CD4-positive, alpha-beta memory T cell (primary cell): ENCODE measurements at regions not wholly inside any gene's neighbourhood (a gene's known extent, or its start where the extent isn't known, plus 50 kb on each side); places are given as distances from the start of the nearest gene placed in this dataset.
A peak's percentile ranks its signal among the peaks of the same experiment; 100 is the strongest.
"Not testable (repeated sequence)": the region's sequence is repeated elsewhere in the genome, so short reads cannot be mapped to it uniquely, and the experiment has no call there.

Source experiments
- CTCF ChIA-PET: fragments of 350-600 bp; sonication (Branson Sonifier 250); formaldehyde crosslinking; loops from one replicate; lab custom pipeline; 2021; ENCODE audit warnings: inconsistent platforms; ENCODE audit not compliant: partially characterized antibody; lab: Charles Lee
- POLR2A ChIA-PET: fragments of 350-600 bp; sonication (Branson Sonifier 250); formaldehyde crosslinking; loops from one replicate; lab custom pipeline; 2021; ENCODE audit not compliant: partially characterized antibody; lab: Charles Lee
- DNase-seq, 5 donors: peaks; one replicate each; pipeline versions ENCODE4 v3.0.0 to v3.0.0-alpha.2; 2020 to 2022; ENCODE audit warnings: mixed read lengths in 1 of 5
- H3K27ac ChIP-seq: one replicate; pipeline ENCODE4 v1.7.0; 2013; ENCODE audit warnings: low read depth, low read length
- H3K27me3 ChIP-seq: 2 replicates; pipeline ENCODE4 v1.7.0; 2013; ENCODE audit warnings: mild to moderate bottlenecking, low read length, moderate library complexity; ENCODE audit not compliant: insufficient read depth
- H3K36me3 ChIP-seq: 2 replicates; pipeline ENCODE4 v1.7.0; 2013; ENCODE audit warnings: mild to moderate bottlenecking, low read length, moderate library complexity; ENCODE audit not compliant: insufficient read depth
- H3K4me1 ChIP-seq: 2 replicates; pipeline ENCODE4 v1.7.0; 2013; ENCODE audit warnings: mild to moderate bottlenecking, low read length, moderate library complexity; ENCODE audit not compliant: insufficient read depth
- H3K4me3 ChIP-seq, 2 donors: one replicate each; pipeline ENCODE4 v1.7.0; 2013; ENCODE audit warnings: low read length in 2 of 2, mild to moderate bottlenecking in 1 of 2
- H3K9me3 ChIP-seq, 2 donors: one replicate each; pipeline ENCODE4 v1.7.0; 2013; ENCODE audit warnings: low read length in 2 of 2, control low read depth in 1 of 2; ENCODE audit not compliant: control insufficient read depth in 1 of 2
- H3K27ac Mint-ChIP-seq, 7 donors: one replicate each; pipeline ENCODE4 v1.8.0; 2020 to 2021; ENCODE audit warnings: mixed read lengths in 7 of 7, mild to moderate bottlenecking in 6 of 7, inconsistent platforms in 3 of 7, moderate library complexity in 3 of 7
- H3K27me3 Mint-ChIP-seq, 2 donors: one replicate each; pipeline ENCODE4 v1.8.0; 2020 to 2021; ENCODE audit warnings: mixed read lengths in 2 of 2
- H3K36me3 Mint-ChIP-seq, 2 donors: one replicate each; pipeline ENCODE4 v1.8.0; 2020 to 2021; ENCODE audit warnings: mixed read lengths in 2 of 2, inconsistent platforms in 1 of 2, mild to moderate bottlenecking in 1 of 2
- H3K4me1 Mint-ChIP-seq, 4 donors: one replicate each; pipeline ENCODE4 v1.8.0; 2020 to 2021; ENCODE audit warnings: mixed read lengths in 4 of 4, mild to moderate bottlenecking in 1 of 4
- H3K4me3 Mint-ChIP-seq, 8 donors: one replicate each; pipeline ENCODE4 v1.8.0; 2020 to 2021; ENCODE audit warnings: mixed read lengths in 8 of 8, mild to moderate bottlenecking in 7 of 8, moderate library complexity in 6 of 8, inconsistent platforms in 3 of 8
- H3K9me3 Mint-ChIP-seq, 8 donors: one replicate each; pipeline ENCODE4 v1.8.0; 2020 to 2021; ENCODE audit warnings: mixed read lengths in 8 of 8, mild to moderate bottlenecking in 5 of 8, inconsistent platforms in 3 of 8, moderate library complexity in 1 of 8
- intact Hi-C: fragments of 100-400 bp; cut with micrococcal nuclease; formaldehyde crosslinking; loops from one replicate; pipeline ENCODE4 v1.15.1; 2023

- no peaks in the 10 kb centered on the region for H3K4me1 ChIP-seq
- peaks cover 0 to 1% of the 10 kb centered on the region in 2 donors for H3K36me3 Mint-ChIP-seq
- H3K27me3 Mint-ChIP-seq: peaks cover 9 to 12% of the 10 kb centered on the region in 2 donors
- H3K9me3 ChIP-seq: no peaks in the 10 kb centered on the region
- H3K4me3 ChIP-seq: no peak overlapping the region
- H3K27ac Mint-ChIP-seq: peak overlapping the region in 6 of 7 donors; percentile 33 to 88 (median 63)
- peaks cover 0 to 17% (median 10%) of the 10 kb centered on the region in 8 donors for H3K9me3 Mint-ChIP-seq
- peak overlapping the region; percentile 82 to 86 (median 84) for H3K4me3 Mint-ChIP-seq
- no peak overlapping the region for H3K27ac ChIP-seq
- no peaks in the 10 kb centered on the region for H3K27me3 ChIP-seq
- H3K4me1 Mint-ChIP-seq: peaks cover 8 to 17% (median 10%) of the 10 kb centered on the region in 4 donors
- no peaks in the 10 kb centered on the region for H3K36me3 ChIP-seq
- DNase-seq: no peak
- ChIA-PET CTCF (no interaction called here), POLR2A (no interaction called here)
- intact Hi-C loops: no loop called here
Observed at GRCh38 chr20:26207237-26207966, 510.7 kb upstream of the ZNF337 start.

- H3K4me3 Mint-ChIP-seq: no peak overlapping the region
- no peak overlapping the region for H3K27ac Mint-ChIP-seq
- peaks cover 0 to 4% of the 10 kb centered on the region in 2 donors for H3K36me3 Mint-ChIP-seq
- no peak for DNase-seq
- H3K9me3 ChIP-seq: no peaks in the 10 kb centered on the region
- H3K9me3 Mint-ChIP-seq: peaks cover 0 to 35% (median 16%) of the 10 kb centered on the region in 8 donors
- H3K4me3 ChIP-seq: no peak overlapping the region
- peaks cover 8 to 15% (median 9%) of the 10 kb centered on the region in 4 donors for H3K4me1 Mint-ChIP-seq
- ChIA-PET POLR2A (no interaction called here), CTCF (no interaction called here)
- H3K4me1 ChIP-seq: no peaks in the 10 kb centered on the region
- intact Hi-C loops: no loop called here
- peaks cover 9 to 12% of the 10 kb centered on the region in 2 donors for H3K27me3 Mint-ChIP-seq
- no peak overlapping the region for H3K27ac ChIP-seq
- no peaks in the 10 kb centered on the region for H3K27me3 ChIP-seq
- no peaks in the 10 kb centered on the region for H3K36me3 ChIP-seq
Observed at GRCh38 chr20:26205350-26205749, 508.7 kb upstream of the ZNF337 start.

GRCh38 chr20:26201026-26201425, 504.4 kb upstream of the ZNF337 start:
- H3K36me3 Mint-ChIP-seq, CTCF ChIA-PET, DNase-seq: not testable (repeated sequence)

GRCh38 chr20:26187329-26187728, 490.7 kb upstream of the ZNF337 start:
- H3K4me3 ChIP-seq, H3K36me3 Mint-ChIP-seq, H3K9me3 Mint-ChIP-seq, H3K36me3 ChIP-seq, POLR2A ChIA-PET, intact Hi-C loops, DNase-seq, H3K4me1 ChIP-seq, H3K4me3 Mint-ChIP-seq, H3K27me3 ChIP-seq, H3K27ac ChIP-seq, H3K27me3 Mint-ChIP-seq, CTCF ChIA-PET, H3K27ac Mint-ChIP-seq, H3K9me3 ChIP-seq, H3K4me1 Mint-ChIP-seq: not testable (repeated sequence)

More at GRCh38 chr20:26201026-26201425, 504.4 kb upstream of the ZNF337 start:
- H3K27me3 ChIP-seq, H3K4me3 Mint-ChIP-seq, H3K4me1 Mint-ChIP-seq, H3K27ac ChIP-seq, intact Hi-C loops, H3K36me3 ChIP-seq, POLR2A ChIA-PET, H3K4me1 ChIP-seq, H3K9me3 ChIP-seq, H3K27ac Mint-ChIP-seq, H3K27me3 Mint-ChIP-seq, H3K4me3 ChIP-seq: not testable (repeated sequence)
- peaks cover 0 to 31% (median 15%) of the 10 kb centered on the region in 8 donors for H3K9me3 Mint-ChIP-seq

- not testable (repeated sequence) for H3K9me3 Mint-ChIP-seq, H3K27ac Mint-ChIP-seq
Observed at GRCh38 chr20:26183720-26184119, 487.1 kb upstream of the ZNF337 start.

GRCh38 chr20:26181364-26181763, 484.7 kb upstream of the ZNF337 start:
- POLR2A ChIA-PET: not testable (repeated sequence)

More at GRCh38 chr20:26183720-26184119, 487.1 kb upstream of the ZNF337 start:
- POLR2A ChIA-PET, H3K4me3 Mint-ChIP-seq, CTCF ChIA-PET, H3K9me3 ChIP-seq, H3K36me3 ChIP-seq, intact Hi-C loops, H3K4me1 ChIP-seq, DNase-seq, H3K4me1 Mint-ChIP-seq, H3K27me3 ChIP-seq, H3K27me3 Mint-ChIP-seq, H3K4me3 ChIP-seq, H3K36me3 Mint-ChIP-seq, H3K27ac ChIP-seq: not testable (repeated sequence)

GRCh38 chr20:26171875-26172274, 475.2 kb upstream of the ZNF337 start:
- H3K9me3 ChIP-seq, H3K4me1 ChIP-seq, H3K4me1 Mint-ChIP-seq, H3K4me3 ChIP-seq, H3K36me3 ChIP-seq, H3K36me3 Mint-ChIP-seq, H3K27me3 Mint-ChIP-seq, H3K27ac Mint-ChIP-seq, H3K9me3 Mint-ChIP-seq, DNase-seq, H3K4me3 Mint-ChIP-seq, CTCF ChIA-PET, H3K27me3 ChIP-seq, POLR2A ChIA-PET, intact Hi-C loops, H3K27ac ChIP-seq: not testable (repeated sequence)

More at GRCh38 chr20:26181364-26181763, 484.7 kb upstream of the ZNF337 start:
- H3K9me3 ChIP-seq, DNase-seq, H3K9me3 Mint-ChIP-seq, CTCF ChIA-PET, intact Hi-C loops, H3K27ac Mint-ChIP-seq, H3K4me1 Mint-ChIP-seq, H3K36me3 Mint-ChIP-seq, H3K27ac ChIP-seq, H3K27me3 ChIP-seq, H3K4me1 ChIP-seq, H3K27me3 Mint-ChIP-seq, H3K4me3 Mint-ChIP-seq, H3K36me3 ChIP-seq, H3K4me3 ChIP-seq: not testable (repeated sequence)
